ENCODE measurements at regions not wholly inside any gene's neighbourhood (a gene's known extent, or its start where the extent isn't known, plus 50 kb on each side); places are given as distances from the start of the nearest gene placed in this dataset.

- TF ChIP-seq EZH2 (IDR thresholded peaks at IDR 0.05; ENCODE audit: low read length) (no peak), CTCF (optimal IDR thresholded peaks at IDR 0.05 in 1 of 3, IDR thresholded peaks at IDR 0.05 in 1 of 3, conservative IDR thresholded peaks at IDR 0.05 in 1 of 3; ENCODE audit: extremely low read depth in 1 of 3, insufficient read depth in 2 of 3, low read length in 3 of 3) (no peak)
Measured at GRCh38 chr3:145063616-145064015, 1092.0 kb downstream of the DIPK2A start.
